Epithelial cell of prostate (primary cell): ENCODE measurements at regions not wholly inside any gene's neighbourhood (a gene's known extent, or its start where the extent isn't known, plus 50 kb on each side); places are given as distances from the start of the nearest gene placed in this dataset.
"Not testable (repeated sequence)": the region's sequence is repeated elsewhere in the genome, so short reads cannot be mapped to it uniquely, and the experiment has no call there.

ENCODE experiments used
- DNase-seq: peaks from one replicate; pipeline ENCODE4 v3.0.0-alpha.2; 2011; ENCODE audit warnings: low read depth, low spot score
- H3K27ac ChIP-seq: fragments of 450-650 bp; 2 replicates; pipeline ENCODE4 v1.5.1; 2017; ENCODE audit warnings: mild to moderate bottlenecking

DNA sequence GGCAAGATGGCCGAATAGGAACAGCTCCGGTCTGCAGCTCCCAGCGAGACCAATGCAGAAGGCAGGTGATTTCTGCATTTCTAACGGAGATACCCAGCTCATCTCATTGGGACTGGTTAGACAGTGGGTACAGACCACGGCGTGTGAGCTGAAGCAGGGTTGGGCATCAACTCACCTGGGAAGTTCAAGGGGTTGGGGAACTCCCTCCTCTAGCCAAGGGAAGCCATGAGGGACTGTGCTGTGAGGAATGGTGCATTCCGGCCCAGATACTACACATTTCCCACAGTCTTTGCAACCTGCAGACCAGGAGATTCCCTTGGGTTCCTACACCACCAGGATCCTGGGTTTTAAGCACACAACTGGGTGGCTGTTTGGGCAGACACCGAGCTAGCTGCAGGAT, 148.0 kb upstream of the PDE4D start:
- not testable (repeated sequence) for DNase-seq, H3K27ac ChIP-seq

DNA sequence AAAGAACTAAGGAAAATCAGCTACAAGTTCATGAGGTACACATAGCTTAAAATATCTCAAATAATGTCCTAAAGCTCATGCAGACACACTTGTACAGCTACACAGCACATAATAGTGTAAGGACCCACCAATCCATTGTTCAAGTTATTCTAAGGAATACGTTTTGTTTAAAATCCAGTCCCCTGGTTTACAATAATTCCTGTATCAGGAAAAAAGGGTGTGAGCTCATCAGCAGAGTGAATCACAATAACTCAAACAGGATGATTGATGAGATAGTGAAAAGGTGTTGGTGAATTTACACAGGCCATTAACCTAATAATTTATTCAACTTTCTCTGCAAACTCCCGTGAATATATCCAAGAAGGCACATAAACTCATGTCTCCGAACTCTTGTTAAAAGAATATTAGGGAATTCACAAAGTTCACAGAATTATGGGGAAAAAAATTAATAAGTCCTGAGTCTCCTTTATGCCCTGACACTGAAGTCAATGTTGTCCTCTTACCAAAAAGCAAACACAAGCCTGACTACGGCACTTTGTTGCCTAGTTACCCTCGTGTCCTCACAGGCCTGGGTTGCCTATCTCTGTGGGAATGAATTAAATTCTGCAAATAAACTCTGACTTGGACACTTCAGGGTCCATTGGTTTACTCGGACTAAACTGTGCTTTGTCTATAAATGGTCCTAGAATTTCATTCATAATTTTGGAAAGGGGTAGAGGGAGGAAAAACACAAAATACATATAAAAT, 142.8 kb upstream of the PDE4D start:
- H3K27ac ChIP-seq, result no peak overlapping the region
- no peak for DNase-seq

DNA sequence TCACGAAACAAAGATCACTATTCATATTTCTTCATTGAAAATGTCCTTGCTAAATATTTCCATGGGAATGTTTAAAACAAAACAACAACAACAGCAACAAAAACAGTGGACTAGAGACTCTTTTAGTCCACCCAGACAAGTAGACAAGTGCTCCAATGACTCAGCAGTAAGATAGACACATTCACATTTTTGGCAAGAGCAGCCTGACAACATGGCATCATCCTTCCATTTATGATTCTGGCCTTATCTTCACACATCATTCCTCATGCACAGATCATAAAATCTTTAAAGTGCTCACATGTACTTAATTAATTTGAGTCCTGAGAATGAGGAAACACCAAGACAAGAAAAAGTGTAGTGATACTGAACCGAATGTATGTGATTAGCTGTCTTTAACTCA, 132.6 kb upstream of the PDE4D start:
- no peak overlapping the region for H3K27ac ChIP-seq
- no peak for DNase-seq

DNA sequence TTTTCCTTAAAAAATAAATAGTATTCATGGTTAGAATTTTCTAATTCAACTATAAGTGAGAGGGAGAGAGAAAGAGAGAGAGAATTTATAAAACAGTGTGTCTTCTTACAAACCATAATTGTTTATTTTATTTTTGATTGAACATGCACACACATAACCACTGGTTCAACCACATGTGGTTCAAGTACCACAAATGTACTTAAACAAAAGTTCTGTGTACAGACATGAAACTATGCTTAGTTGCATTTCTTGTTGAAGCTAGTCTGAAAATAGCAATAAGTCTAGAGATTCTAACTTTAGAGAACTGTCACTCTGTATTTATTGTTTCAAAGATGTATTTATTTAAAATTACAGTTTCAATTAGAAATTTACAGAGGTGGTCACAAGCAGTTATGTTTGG, 130.6 kb upstream of the PDE4D start:
- no peak overlapping the region for H3K27ac ChIP-seq
- DNase-seq, result no peak

DNA sequence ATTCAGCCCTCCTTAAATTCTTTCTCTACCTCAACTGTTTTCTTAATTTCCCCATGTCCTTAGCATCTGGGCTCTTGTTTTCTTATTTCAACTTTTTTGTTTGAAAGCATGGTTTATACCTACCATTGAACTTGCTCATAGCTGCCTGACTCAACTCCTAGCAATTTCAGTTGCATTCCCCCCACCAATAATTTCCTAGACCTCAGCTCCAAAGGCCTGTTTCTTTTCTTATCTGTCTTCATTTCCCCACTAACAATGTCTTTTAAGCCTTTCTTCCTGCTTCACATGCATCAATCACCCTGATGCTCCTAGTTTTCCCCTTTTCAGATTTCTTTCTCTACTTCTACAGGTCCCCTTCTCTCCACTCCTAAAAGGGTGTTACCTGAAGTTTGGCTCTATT, 129.7 kb upstream of the PDE4D start:
- DNase-seq, result no peak
- H3K27ac ChIP-seq, result no peak overlapping the region

DNA sequence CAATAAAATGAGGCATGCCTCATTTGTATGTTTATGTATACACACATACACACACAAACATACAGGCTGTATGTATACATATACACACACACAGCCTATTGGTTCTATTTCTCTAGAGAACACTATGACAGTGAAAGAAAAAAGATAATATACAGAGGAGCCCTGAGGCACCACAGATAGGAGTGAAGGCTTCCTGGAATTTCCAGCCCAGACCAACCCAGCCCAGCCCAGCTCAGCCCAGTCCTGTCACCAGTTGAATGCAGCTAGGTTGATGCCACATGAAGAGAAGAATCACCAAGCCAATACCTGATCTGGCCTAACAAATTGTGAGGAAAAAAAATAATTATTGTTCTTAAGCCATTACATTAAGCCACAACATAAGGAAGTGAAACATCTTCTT, 126.9 kb upstream of the PDE4D start:
- no peak for DNase-seq
- no peak overlapping the region for H3K27ac ChIP-seq

DNA sequence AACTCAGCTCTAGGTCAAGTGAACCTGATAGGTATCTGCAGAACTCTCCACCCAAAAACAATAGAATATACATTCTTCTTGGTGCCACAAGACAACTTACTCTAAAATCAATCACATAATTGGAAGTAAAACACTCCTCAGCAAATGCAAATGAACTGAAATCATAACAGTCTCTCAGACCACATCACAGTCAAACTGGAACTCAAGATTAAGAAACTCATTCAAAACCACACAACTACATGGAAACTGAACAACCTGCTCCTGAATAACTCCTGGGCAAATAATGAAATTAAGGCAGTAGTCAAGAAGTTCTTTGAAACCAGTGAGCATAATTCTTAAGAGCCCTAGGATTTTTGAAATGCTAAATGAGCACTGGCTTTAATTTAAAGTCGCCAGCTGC, 125.4 kb upstream of the PDE4D start:
- DNase-seq, H3K27ac ChIP-seq: not testable (repeated sequence)

DNA sequence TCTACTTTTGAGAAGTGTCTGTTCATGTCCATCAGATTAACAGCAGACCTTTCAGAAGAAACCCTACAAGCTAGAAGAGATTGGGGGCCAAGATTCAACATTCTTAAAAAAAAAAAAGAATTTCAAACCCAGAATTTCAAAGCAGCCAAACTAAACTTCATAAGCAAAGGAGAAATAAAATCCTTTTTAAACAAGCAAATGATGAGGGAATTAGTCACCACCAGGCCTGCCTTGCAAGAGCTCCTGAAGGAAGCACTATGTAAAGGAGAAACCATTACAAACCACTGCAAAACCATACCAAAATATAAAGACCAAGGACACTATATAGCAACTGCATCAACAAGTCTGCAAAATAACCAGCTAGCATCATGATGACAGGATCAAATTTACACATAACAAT, 124.6 kb upstream of the PDE4D start:
- DNase-seq, result no peak

DNA sequence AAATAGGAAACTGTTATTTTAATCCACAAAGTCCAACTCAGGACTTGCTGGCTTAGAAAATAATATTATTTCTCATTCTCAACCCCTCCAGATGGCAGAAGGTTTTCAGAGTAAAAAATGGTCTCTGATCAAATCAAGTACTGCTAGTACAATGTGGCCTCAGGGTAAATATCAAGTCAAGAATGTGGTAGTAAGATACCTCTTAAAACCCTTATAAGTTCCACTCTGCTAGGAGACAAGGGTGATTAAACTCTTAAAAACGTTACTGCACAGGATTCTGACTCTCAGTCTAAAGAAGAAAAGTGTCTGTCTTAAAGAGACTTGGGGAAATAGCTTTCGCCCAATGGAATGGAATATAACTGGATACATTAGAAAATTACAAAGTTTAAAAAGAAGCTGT, 120.8 kb upstream of the PDE4D start:
- DNase-seq, result no peak
- H3K27ac ChIP-seq, result no peak overlapping the region

More for the DNA sequence above, 124.6 kb upstream of the PDE4D start:
- H3K27ac ChIP-seq, result no peak overlapping the region

DNA sequence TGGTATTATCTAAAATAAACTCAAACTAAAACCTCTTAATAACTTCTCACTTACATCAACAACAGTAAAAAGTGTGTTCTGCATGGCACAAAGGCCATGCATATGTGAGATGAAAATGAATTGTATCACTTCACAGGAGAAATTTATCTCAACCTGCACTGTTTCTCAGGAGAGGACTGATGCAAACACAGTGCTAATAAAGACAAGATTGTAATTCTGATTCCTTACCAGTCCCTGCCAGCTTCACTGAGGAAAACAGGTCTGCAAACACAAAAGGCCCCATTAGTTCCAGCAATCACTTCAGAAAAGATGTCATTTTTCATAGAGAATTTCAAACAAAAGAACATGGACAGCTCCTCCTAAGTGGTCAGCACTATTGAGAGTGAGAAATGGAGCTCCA, 117.3 kb upstream of the PDE4D start:
- DNase-seq, result no peak
- H3K27ac ChIP-seq, result no peak overlapping the region

DNA sequence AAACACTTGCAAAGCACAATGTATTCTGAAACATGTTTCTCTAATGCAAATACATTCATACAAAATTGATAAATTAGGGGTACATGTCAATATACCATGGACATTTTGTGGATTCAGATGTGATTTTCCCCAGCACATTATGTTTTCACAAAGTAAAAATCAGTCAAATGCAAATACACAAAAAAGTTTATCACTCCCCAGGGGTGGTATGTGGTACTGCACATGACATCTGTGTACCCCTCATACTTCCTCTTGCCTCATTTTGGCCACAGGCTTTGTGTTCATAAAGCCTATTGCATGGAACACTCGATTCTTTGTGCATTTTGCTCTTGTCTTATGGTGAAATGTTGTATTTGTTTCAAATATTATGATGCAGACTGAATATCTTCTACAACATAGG, 116.8 kb upstream of the PDE4D start:
- DNase-seq, result no peak
- H3K27ac ChIP-seq, result no peak overlapping the region

DNA sequence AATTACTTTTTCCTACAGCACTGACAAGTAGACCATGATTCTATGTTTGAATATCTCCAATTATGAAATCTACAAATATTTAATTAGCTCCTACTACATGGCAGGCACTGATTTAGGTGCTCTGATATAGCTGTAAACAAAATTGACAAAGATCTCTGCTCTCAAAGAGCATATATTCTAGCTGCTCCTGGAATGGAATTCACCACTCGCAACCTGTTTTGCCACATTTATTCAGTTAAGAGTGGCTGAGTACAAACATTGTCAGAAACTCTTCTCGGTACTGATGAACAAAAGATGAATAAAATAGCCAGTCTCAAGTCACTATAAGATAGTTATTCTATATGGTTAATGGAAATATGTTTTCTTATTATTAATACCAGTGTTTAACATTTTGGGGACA, 114.2 kb upstream of the PDE4D start:
- DNase-seq, result no peak

DNA sequence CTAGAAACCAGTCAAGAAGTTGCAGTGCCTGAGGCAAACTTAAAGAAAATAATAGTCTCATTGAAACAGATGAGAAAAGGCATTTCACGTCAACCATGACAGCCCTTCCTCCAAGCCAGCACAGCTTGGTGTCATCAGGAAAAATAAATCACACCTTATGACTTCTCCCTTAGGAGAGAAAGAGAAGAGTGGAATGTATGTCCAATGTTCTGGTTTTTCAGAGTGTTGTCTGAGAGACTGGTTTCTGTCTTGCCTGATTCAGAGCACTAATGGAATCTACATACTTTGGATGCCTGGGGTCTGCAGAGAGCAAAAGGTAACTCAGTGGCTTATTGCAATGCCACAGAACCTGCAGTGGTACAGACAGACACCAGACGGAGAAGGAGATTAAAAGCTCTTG, 105.5 kb upstream of the PDE4D start:
- H3K27ac ChIP-seq, result no peak overlapping the region
- DNase-seq, result no peak

More for the DNA sequence above, 114.2 kb upstream of the PDE4D start:
- H3K27ac ChIP-seq, result no peak overlapping the region

DNA sequence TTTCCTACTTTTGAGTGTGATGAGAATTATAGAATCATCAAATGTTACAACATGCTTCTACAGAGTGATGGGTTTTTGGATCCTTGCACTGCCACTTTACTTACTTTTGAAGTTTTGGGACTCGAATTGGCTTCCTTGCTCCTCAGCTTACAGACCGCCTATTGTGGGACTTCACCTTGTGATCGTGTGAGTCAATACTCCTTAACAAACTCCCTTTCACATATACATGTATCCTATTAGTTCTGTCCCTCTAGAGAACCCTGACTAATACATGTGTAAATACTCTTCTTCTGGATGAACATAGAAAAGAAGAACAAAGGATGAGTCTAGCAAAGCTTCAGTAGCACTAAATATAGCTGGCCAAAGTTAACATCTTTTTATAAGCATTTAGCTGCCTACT, 98.7 kb upstream of the PDE4D start:
- no peak for DNase-seq
- H3K27ac ChIP-seq, result no peak overlapping the region

DNA sequence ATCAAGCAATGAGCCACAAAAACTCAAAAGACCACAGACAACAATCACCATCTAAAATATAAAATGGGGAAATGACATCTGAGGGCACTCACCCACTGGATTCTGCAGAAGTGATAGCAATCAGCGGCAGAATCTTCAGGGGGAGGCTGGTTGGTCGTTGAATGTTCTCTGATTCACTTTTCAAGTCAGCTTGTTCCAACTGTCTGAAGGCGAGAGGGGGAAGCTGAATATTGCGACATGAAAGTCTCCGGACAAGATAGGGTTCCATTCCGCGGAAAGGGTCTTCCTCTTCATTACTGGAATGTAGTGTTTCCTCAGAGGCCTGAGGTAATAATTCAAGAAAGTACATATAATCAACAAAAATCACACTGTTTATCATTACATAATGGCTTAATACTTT, 94.9 kb upstream of the PDE4D start:
- DNase-seq, result no peak
- H3K27ac ChIP-seq, result no peak overlapping the region

DNA sequence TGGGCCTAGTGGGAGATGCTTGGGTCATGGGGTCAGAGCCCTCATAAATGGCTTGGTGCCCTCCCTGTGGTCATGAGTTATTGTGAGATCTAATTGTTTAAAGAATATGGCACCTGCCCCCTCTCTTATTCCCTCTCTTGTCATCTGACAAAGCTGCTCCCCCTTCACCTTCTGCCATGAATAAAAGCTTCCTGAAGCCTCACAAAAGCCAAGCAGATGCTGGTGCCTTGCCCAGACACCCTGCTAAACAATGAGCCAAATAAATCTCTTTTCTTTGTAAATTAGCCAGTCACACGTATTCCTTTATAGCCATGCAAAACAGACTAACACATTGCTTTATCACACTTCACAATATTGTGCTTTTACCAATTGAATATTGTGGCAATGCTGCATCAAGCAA, 82.8 kb upstream of the PDE4D start:
- no peak for DNase-seq
- H3K27ac ChIP-seq, result no peak overlapping the region

DNA sequence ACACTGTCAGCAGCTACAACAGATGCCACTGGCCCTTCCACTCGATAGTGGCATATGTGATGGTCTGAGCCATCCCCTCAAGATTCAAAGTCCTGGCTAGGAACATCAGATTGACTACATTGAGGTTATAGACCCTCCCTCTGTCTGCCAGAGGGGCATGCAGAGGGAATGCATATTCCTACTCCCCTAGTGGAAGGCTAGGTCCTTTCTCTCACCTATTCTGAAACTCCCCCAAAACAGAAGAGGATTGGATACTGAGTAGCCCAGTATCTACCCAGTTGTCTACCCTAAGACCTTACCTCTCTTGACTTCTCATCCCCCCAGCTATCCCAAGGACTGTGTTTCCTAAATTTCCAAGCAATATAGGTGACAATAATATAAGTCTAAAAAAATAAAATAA, 78.5 kb upstream of the PDE4D start:
- DNase-seq, result no peak
- no peak overlapping the region for H3K27ac ChIP-seq

DNA sequence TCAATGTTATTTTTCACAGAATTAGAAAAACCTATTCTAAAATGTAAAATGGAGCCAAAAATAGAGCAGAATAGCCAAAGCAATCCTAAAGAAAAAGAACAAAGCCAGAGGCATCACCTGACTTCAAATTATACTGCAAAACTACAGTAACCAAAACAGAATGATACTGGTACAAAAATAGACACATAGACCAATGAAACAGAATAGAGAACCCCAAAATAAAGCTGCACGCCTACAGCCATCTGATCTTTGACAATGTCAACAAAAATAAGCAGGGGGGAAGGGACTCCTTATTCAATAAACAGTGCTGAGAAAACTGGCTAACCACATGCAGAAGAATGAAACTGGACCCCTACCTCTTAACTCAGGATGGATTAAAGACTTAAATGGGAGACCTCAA, 65.8 kb upstream of the PDE4D start:
- H3K27ac ChIP-seq, result no peak overlapping the region
- no peak for DNase-seq

DNA sequence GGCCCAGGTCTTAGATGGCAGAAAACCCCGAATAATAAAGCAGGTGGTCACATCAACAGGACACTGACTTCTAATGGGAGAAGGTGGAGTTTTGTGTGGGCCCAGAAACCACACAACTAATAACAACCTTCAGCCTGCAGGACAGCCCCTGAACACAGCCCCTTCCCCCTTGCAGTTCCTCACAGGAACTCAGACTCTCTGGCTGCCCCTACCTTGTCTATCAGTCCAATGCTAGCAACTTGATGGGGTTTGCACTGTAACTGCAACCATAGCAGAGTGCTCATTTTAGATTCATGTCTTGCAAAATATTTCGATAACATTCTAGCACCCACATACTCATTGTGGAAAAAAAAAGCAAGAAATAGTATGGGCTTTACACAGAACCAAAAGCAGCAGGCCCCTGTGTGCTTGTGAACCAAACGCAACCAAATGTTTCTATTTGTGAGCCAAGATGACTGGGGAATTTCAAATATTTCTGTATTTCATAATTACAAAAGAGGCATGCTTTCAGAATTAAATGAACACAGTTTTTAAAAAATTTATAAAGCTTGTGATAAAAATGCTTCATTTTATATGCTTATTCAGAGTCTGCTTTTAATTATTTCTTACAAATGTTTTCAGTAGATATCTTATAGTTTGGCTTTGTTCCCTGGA, 62.7 kb upstream of the PDE4D start:
- no peak for DNase-seq
- H3K27ac ChIP-seq, result no peak overlapping the region

DNA sequence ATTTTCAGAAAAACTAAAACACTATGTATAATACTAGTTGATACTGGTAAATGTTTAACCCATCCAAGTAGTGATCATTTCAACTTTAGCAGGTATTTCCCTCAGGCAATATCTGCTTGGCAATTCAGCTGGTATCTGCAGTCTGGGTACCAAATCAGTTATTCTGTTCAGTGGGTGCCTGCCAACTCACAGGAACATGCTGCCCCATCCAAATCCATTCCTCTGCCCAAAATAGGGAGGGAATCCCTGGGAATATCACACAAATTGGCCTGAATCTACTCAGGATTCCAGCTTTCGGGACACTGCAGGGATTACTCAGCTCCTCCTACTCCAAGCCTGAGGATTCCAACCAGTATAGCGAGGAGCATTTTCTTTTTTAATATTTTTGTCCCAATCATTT, 61.7 kb upstream of the PDE4D start:
- H3K27ac ChIP-seq, result no peak overlapping the region
- no peak for DNase-seq

DNA sequence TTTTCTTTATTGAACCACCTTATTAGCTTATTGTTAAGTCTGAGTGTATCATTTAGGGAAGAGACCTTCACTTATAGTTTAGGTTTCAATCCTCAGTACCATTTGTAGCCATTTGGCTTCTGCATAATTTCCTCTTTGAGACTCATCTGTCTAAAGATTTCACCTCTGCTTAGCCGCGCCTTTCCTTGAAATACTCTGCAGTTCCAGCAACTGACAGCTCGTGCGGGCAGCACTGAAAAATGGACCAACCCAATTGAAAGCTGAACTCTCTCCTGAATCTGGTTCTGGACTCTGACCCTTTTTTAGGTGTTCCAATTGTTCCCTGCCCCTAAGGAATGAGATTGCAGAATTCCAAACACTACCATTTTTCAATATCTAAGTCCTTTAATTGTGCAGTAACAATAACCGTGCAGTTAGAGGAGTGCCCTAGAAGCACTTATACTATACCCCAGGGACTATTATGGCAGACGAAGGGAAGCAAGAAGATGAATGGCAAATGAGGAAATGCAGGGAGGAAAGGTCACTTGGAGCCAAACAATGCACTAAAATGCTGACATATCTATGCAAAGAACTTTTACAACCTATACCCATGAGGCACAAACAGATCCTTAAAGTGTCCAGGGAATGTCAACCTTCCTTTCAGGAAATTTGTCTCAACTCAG, 50.1 kb upstream of the PDE4D start:
- no peak for DNase-seq
- H3K27ac ChIP-seq, result no peak overlapping the region
